Kidney epithelial cell (primary cell): ENCODE measurements at regions not wholly inside any gene's neighbourhood (a gene's known extent, or its start where the extent isn't known, plus 50 kb on each side); places are given as distances from the start of the nearest gene placed in this dataset.
A peak's percentile ranks its signal among the peaks of the same experiment; 100 is the strongest.

Source experiments
- DNase-seq: peaks from one replicate; pipeline ENCODE4 v3.0.0-alpha.2; 2010; ENCODE audit warnings: low read depth
- H3K27me3 ChIP-seq: 2 replicates; pipeline ENCODE4 v1.6.0; 2011; ENCODE audit warnings: low read length; ENCODE audit not compliant: control insufficient read depth, insufficient read depth
- H3K36me3 ChIP-seq: 2 replicates; pipeline ENCODE4 v1.5.1; 2011; ENCODE audit warnings: low read length; ENCODE audit not compliant: control insufficient read depth, insufficient read depth
- H3K4me3 ChIP-seq: 2 replicates; pipeline ENCODE4 v1.5.1; 2011; ENCODE audit warnings: low read depth, mild to moderate bottlenecking, control low read depth, low read length
- TF ChIP-seq, protein P1 (sequence below): IDR thresholded peaks from 2 replicates; pipeline ENCODE4 v1.5.1; 2011; ENCODE audit warnings: mild to moderate bottlenecking, moderate library complexity, low read length, control low read depth, inconsistent platforms; ENCODE audit not compliant: insufficient read depth, poor library complexity, severe bottlenecking

DNA sequence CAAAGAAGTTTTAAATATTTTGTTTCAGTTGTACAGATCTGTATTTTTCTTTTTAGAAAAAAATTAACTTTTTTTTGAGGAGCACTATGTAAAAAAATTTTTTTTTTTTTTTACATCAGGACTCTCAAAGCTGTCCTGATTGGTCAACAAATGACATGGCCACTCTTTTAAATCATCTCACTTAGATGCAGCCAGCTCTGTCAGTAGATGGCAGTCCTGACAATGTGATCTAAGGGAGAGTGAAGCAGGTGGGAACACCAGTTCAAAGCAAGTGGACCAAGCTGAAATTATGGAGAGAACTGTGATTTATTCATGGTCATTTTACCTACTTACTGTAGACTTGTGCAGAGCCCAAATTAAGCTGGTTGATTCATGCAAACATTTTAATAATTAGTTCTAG lies 174.7 kb upstream of the GPRIN3 start:
- TF ChIP-seq, protein P1, sequence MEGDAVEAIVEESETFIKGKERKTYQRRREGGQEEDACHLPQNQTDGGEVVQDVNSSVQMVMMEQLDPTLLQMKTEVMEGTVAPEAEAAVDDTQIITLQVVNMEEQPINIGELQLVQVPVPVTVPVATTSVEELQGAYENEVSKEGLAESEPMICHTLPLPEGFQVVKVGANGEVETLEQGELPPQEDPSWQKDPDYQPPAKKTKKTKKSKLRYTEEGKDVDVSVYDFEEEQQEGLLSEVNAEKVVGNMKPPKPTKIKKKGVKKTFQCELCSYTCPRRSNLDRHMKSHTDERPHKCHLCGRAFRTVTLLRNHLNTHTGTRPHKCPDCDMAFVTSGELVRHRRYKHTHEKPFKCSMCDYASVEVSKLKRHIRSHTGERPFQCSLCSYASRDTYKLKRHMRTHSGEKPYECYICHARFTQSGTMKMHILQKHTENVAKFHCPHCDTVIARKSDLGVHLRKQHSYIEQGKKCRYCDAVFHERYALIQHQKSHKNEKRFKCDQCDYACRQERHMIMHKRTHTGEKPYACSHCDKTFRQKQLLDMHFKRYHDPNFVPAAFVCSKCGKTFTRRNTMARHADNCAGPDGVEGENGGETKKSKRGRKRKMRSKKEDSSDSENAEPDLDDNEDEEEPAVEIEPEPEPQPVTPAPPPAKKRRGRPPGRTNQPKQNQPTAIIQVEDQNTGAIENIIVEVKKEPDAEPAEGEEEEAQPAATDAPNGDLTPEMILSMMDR: peak; percentile 43
- Histone ChIP-seq H3K27me3 (no peaks in the 10 kb centered on the region), H3K4me3 (no peak overlapping the region), H3K36me3 (no peaks in the 10 kb centered on the region)
- DNase-seq: no peak

DNA sequence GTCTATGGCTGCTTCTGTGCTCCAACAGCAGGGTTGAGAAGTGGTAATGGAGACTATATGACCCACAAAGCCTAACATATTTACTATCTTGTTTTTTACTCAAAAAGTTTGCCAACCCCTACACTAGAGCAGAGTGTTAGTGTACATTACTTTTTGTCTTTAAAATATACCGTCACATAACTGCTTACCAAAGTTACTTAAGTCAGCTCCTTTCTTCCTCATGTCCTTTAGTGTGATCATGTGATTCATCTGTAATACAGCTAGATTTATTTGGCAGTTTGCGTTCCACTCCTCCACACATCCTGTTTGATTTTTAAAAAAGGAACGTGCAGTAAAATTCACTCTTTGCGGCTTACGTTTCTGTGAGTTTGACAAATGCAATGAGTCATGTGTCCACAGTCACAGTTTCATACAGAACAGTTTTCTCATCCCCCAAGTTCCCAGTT lies 162.4 kb upstream of the GPRIN3 start:
- Histone ChIP-seq H3K27me3 (no peaks in the 10 kb centered on the region), H3K36me3 (no peaks in the 10 kb centered on the region), H3K4me3 (no peak overlapping the region)
- DNase-seq: peak; percentile 70
- TF ChIP-seq, protein P1: no peak

DNA sequence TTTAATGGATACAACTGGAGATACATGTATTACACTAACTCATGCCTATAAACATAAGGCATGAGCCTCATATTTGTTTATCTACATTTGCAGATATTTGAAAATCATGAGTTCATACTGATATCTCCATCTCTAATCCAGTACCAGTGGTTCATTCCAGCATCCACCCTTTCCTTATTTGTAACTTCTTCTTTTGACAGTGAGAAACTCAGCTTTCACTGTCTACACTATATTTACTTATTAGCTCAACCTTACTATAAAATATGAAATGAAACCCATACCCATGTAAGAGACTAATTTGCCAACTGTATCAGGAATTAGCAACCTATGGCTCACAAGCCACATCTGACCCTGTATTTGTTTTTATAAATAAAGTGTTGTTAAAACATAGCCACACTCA lies 161.9 kb upstream of the GPRIN3 start:
- H3K27me3 ChIP-seq: no peaks in the 10 kb centered on the region
- DNase-seq: no peak
- TF ChIP-seq, protein P1: no peak
- no peaks in the 10 kb centered on the region for H3K36me3 ChIP-seq
- H3K4me3 ChIP-seq: no peak overlapping the region

DNA sequence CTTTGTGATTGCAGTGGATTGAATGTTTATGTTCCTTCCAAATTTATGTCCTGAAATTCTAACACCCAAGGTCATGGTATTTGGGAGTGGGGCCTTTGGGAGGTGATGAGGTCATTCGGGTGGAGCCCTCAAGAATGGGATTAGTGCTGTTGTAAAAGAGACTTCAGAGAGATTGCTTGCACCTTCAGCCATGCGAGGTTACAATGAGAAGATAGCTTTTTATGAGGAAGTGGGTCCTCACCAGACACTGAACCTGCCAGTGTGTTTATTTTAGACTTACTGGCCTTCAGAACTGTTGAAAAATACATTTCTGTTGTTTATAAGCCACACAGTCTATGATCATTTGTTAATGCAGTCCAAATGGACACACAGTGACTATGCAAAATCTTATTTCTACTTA lies 161.0 kb upstream of the GPRIN3 start:
- no peak for DNase-seq
- Histone ChIP-seq H3K4me3 (no peak overlapping the region), H3K36me3 (no peaks in the 10 kb centered on the region), H3K27me3 (no peaks in the 10 kb centered on the region)
- TF ChIP-seq, protein P1: no peak

DNA sequence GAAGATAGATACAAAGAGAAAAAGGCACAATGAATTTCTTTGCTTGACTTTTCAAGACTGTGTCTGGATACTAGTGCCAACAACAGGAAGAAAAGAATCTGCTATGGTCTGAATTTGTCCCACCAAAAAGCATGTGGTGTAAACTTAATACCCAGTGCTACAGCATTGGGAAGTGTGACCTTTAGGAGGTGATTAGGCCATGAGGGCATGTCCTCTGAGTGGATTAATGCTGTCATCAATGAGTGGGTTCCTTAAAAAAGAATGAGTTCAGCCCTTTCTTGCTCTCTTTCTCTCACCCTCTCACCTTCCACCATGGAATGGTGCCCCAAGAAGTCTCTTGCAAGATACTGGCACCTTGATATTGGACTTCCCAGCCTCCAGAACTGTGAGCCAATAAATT lies 155.7 kb upstream of the GPRIN3 start:
- Histone ChIP-seq H3K4me3 (no peak overlapping the region), H3K36me3 (no peaks in the 10 kb centered on the region), H3K27me3 (no peaks in the 10 kb centered on the region)
- TF ChIP-seq, protein P1: no peak
- DNase-seq: no peak

GRCh38 chr4:89447543-89447942 lies 139.9 kb upstream of the GPRIN3 start:
- H3K27me3 ChIP-seq: no peaks in the 10 kb centered on the region
- no peaks in the 10 kb centered on the region for H3K36me3 ChIP-seq
- no peak overlapping the region for H3K4me3 ChIP-seq
- DNase-seq: no peak
- TF ChIP-seq, protein P1: no peak
